ENCODE measurements at regions not wholly inside any gene's neighbourhood (a gene's known extent, or its start where the extent isn't known, plus 50 kb on each side); places are given as distances from the start of the nearest gene placed in this dataset.

- DNase-seq (ENCODE audit: low spot score) = peak; percentile 1
Observed at GRCh38 chr4:107318078-107318477, 282.0 kb upstream of the DKK2 start.

- DNase-seq (ENCODE audit: low spot score) = peak; percentile 3
Observed at GRCh38 chr4:107317611-107318010, 281.5 kb upstream of the DKK2 start.

GRCh38 chr4:107315584-107315983 is 279.5 kb upstream of the DKK2 start:
- DNase-seq (ENCODE audit: low spot score) = no peak

GRCh38 chr4:107314156-107314555 is 278.0 kb upstream of the DKK2 start:
- DNase-seq (ENCODE audit: low spot score) = no peak

- DNase-seq (ENCODE audit: low spot score) = no peak
Observed at GRCh38 chr4:107312366-107312765, 276.3 kb upstream of the DKK2 start.

- no peak for DNase-seq (ENCODE audit: low spot score)
Observed at GRCh38 chr4:107304699-107305286, 268.7 kb upstream of the DKK2 start.

GRCh38 chr4:107299646-107300045 is 263.5 kb upstream of the DKK2 start:
- no peak for DNase-seq (ENCODE audit: low spot score)

- DNase-seq (ENCODE audit: low spot score) = no peak
Observed at GRCh38 chr4:107292979-107293378, 256.9 kb upstream of the DKK2 start.

- peak; percentile 78 for DNase-seq (ENCODE audit: low spot score)
Observed at GRCh38 chr4:107283587-107284559, 247.8 kb upstream of the DKK2 start.

GRCh38 chr4:107279733-107280132 is 243.6 kb upstream of the DKK2 start:
- peak; percentile 33 for DNase-seq (ENCODE audit: low spot score)

GRCh38 chr4:107278791-107279483 is 242.8 kb upstream of the DKK2 start:
- no peak for DNase-seq (ENCODE audit: low spot score)

- DNase-seq (ENCODE audit: low spot score) = no peak
Observed at GRCh38 chr4:107276052-107276451, 239.9 kb upstream of the DKK2 start.

GRCh38 chr4:107275225-107275624 is 239.1 kb upstream of the DKK2 start:
- DNase-seq (ENCODE audit: low spot score) = no peak

GRCh38 chr4:107270614-107271013 is 234.5 kb upstream of the DKK2 start:
- no peak for DNase-seq (ENCODE audit: low spot score)

GRCh38 chr4:107269175-107269574 is 233.1 kb upstream of the DKK2 start:
- no peak for DNase-seq (ENCODE audit: low spot score)

GRCh38 chr4:107265859-107266258 is 229.7 kb upstream of the DKK2 start:
- no peak for DNase-seq (ENCODE audit: low spot score)

- DNase-seq (ENCODE audit: low spot score) = peak; percentile 10
Observed at GRCh38 chr4:107261241-107261874, 225.2 kb upstream of the DKK2 start.

GRCh38 chr4:107258359-107258758 is 222.2 kb upstream of the DKK2 start:
- peak; percentile 78 for DNase-seq (ENCODE audit: low spot score)

GRCh38 chr4:107255596-107255995 is 219.5 kb upstream of the DKK2 start:
- peak; percentile 18 for DNase-seq (ENCODE audit: low spot score)

- no peak for DNase-seq (ENCODE audit: low spot score)
Observed at GRCh38 chr4:107255114-107255513, 219.0 kb upstream of the DKK2 start.

- no peak for DNase-seq (ENCODE audit: low spot score)
Observed at GRCh38 chr4:107253579-107254068, 217.5 kb upstream of the DKK2 start.

- peak; percentile 1 for DNase-seq (ENCODE audit: low spot score)
Observed at GRCh38 chr4:107253090-107253489, 217.0 kb upstream of the DKK2 start.
